ENCODE measurements at regions not wholly inside any gene's neighbourhood (a gene's known extent, or its start where the extent isn't known, plus 50 kb on each side); places are given as distances from the start of the nearest gene placed in this dataset.

GRCh38 chr1:244271004-244271403 lies 180.7 kb downstream of the ADSS2 start:
- TF ChIP-seq CTCF (IDR thresholded peaks at IDR 0.05) = no peak
- no peak for TF ChIP-seq POLR2AphosphoS5 (IDR thresholded peaks at IDR 0.05)
- no peak for TF ChIP-seq POLR2A (IDR thresholded peaks at IDR 0.05)

Measured in prostate gland (tissue), 2 donors.